GM12873 (cell line): ENCODE measurements at regions not wholly inside any gene's neighbourhood (a gene's known extent, or its start where the extent isn't known, plus 50 kb on each side); places are given as distances from the start of the nearest gene placed in this dataset.

Source experiments
- TF ChIP-seq, protein P1 (sequence below): IDR thresholded peaks from 2 replicates; pipeline ENCODE4 v1.5.1; 2012; ENCODE audit warnings: low read depth, mild to moderate bottlenecking, moderate library complexity, low read length, control low read depth; ENCODE audit not compliant: insufficient read depth; ENCODE audit errors: missing control alignments

DNA sequence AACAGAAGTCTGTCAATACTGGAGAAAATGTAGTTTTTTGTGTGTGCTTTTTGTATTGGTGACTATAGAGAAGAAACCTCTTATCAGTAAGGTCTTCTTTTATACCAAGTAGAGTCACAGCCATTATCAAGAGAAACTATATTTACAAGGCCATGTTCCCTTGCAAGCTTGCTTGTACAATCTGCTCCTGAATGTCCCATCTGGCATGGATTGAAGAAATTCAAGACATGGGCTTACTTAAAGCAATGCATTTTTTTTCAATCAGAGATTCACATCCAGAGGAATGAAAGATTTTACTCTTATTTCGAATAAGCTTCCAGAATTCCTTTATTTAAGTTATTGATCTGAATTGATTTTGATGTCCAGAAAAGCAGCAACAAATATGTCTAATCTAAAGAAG, 537.3 kb upstream of the RPS6KA3 start:
- TF ChIP-seq, protein P1, sequence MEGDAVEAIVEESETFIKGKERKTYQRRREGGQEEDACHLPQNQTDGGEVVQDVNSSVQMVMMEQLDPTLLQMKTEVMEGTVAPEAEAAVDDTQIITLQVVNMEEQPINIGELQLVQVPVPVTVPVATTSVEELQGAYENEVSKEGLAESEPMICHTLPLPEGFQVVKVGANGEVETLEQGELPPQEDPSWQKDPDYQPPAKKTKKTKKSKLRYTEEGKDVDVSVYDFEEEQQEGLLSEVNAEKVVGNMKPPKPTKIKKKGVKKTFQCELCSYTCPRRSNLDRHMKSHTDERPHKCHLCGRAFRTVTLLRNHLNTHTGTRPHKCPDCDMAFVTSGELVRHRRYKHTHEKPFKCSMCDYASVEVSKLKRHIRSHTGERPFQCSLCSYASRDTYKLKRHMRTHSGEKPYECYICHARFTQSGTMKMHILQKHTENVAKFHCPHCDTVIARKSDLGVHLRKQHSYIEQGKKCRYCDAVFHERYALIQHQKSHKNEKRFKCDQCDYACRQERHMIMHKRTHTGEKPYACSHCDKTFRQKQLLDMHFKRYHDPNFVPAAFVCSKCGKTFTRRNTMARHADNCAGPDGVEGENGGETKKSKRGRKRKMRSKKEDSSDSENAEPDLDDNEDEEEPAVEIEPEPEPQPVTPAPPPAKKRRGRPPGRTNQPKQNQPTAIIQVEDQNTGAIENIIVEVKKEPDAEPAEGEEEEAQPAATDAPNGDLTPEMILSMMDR = no peak

DNA sequence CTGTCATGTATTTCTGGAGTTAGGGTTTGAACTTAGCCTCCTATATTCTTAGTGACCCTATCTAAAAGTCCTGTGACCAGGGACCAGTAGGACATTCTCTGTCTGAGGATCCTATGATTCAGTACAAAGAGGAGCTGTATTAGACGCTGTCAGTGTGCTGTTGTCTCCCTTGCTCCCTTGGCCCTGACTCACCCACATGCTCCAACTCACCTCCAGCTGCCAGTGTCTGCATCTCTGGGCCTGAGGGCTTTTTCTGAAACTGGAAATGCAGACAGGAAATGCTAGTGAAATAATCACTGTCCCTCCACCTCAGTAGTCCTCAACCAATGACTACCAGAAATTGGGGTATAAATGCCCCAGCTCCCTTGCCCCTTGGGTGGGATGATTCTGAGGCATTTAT, 535.3 kb upstream of the RPS6KA3 start:
- TF ChIP-seq, protein P1 = no peak

DNA sequence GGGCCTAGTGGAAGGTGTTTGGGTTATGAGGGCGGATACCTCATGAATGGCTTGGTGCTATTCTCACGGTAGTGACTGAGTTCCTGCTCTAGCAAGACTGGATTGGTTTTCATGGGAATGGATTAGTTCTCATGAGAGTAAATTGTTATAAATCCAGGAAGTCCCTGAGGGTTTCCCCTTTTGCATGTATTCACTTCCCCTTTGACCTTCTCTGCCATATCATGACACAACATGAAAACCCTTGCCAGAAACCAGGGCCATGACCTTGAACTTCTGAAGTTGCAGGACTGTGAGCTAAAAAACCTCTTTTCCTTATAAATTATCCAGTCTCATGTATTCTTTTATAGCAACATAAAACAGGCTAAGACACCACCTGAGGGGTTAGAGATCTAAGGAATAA, 529.7 kb upstream of the RPS6KA3 start:
- TF ChIP-seq, protein P1 = no peak

DNA sequence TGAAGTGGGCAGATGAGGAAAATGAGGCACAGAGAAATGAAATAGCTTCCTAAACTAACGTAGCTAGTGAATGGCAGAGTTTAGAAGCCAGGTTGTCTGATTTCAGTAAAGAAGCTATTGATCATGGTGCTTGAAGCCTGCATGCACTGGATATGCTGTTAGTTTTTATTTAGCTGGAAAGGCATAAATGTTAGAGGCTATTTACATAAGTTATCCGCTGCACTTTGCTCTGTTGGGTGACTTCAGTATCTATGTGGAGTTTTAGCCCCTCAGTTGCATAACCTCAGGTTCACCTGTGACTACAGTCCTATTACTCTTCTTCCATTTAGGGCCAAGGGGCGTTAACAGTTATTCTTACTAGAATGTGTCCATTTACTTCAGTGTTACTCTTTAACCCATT, 522.4 kb upstream of the RPS6KA3 start:
- TF ChIP-seq, protein P1 = no peak

DNA sequence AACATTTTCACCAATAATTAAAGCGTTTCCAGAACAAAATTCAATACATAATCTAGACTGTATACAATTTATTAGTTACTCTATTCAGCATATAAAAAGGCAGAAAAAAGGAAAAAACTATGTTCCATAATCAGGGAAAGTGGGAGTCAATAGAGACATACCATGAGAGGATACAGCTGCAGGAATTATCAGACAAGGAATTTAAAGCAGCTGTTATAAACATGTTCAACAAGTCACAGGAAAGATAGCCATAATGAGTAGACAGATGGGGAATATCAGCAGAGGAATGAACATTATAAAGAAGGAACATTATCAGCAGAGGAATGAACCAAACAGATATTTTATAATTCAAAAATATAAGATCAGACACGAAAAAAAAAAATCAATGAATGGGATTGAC, 500.6 kb upstream of the RPS6KA3 start:
- TF ChIP-seq, protein P1 = no peak

DNA sequence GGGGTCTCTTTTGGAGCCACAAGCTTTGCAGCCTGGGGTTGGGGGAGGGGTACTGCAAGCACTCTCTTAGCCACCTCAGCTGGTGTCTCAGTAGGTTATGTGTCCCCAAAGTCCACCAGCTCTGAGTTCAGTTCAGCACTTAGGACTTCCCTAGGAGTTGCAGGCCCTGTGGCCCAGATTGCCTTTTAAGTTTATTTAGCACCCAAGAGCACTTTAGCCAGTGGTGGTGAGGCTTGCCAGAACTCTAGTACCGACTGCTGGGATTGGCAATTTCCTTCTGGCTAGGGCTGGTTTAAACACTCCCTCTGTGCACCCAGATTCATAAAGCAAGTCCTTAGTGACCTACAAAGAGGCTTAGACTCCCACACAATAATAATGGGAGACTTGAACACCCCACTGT, 489.9 kb upstream of the RPS6KA3 start:
- TF ChIP-seq, protein P1 = no peak

DNA sequence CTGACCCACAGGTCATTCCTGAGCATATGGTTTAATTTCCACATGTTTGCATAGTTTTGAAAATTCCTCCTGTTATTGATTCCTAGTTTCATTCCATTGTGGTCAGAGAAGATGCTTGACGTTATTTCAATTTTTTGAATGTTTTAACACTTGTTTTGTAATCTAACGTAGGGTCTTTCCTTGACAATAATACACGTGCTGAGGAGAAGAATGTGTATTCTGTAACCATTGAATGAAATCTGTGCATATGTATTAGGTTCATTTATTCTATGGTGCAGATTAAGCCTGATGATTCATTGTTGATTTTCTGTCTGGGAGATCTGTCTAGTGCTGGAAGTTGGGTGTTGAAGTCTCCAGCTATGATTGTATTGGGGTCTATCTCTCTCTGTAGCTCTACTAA, 486.4 kb upstream of the RPS6KA3 start:
- TF ChIP-seq, protein P1 = no peak
